ENCODE measurements at regions not wholly inside any gene's neighbourhood (a gene's known extent, or its start where the extent isn't known, plus 50 kb on each side); places are given as distances from the start of the nearest gene placed in this dataset.

GRCh38 chr2:2614452-2614851 lies 283.4 kb upstream of the MYT1L start:
- no peak for DNase-seq

GRCh38 chr2:2613279-2614199 lies 282.5 kb upstream of the MYT1L start:
- peak; percentile 90 for DNase-seq

GRCh38 chr2:2610751-2611150 lies 279.7 kb upstream of the MYT1L start:
- DNase-seq = no peak

- DNase-seq = no peak
Measured at GRCh38 chr2:2600366-2600765, 269.3 kb upstream of the MYT1L start.

GRCh38 chr2:2599441-2599840 lies 268.4 kb upstream of the MYT1L start:
- DNase-seq = no peak

GRCh38 chr2:2597712-2598111 lies 266.6 kb upstream of the MYT1L start:
- no peak for DNase-seq

- DNase-seq = no peak
Measured at GRCh38 chr2:2591542-2591940, 260.5 kb upstream of the MYT1L start.

GRCh38 chr2:2590841-2591541 lies 259.9 kb upstream of the MYT1L start:
- no peak for DNase-seq

- no peak for DNase-seq
Measured at GRCh38 chr2:2590141-2590540, 259.1 kb upstream of the MYT1L start.

- DNase-seq = no peak
Measured at GRCh38 chr2:2588777-2589176, 257.7 kb upstream of the MYT1L start.

GRCh38 chr2:2587354-2587753 lies 256.3 kb upstream of the MYT1L start:
- no peak for DNase-seq

GRCh38 chr2:2586931-2587330 lies 255.9 kb upstream of the MYT1L start:
- DNase-seq = peak; percentile 15

GRCh38 chr2:2586068-2586776 lies 255.1 kb upstream of the MYT1L start:
- peak; percentile 21 for DNase-seq

- peak; percentile 17 for DNase-seq
Measured at GRCh38 chr2:2582998-2583545, 252.0 kb upstream of the MYT1L start.

GRCh38 chr2:2581331-2582159 lies 250.5 kb upstream of the MYT1L start:
- peak; percentile 33 for DNase-seq

- peak; percentile 11 for DNase-seq
Measured at GRCh38 chr2:2580841-2581240, 249.8 kb upstream of the MYT1L start.

GRCh38 chr2:2580341-2580740 lies 249.3 kb upstream of the MYT1L start:
- peak; percentile 43 for DNase-seq

- no peak for DNase-seq
Measured at GRCh38 chr2:2579814-2580213, 248.7 kb upstream of the MYT1L start.

- no peak for DNase-seq
Measured at GRCh38 chr2:2577407-2577831, 246.3 kb upstream of the MYT1L start.

- DNase-seq = peak; percentile 15
Measured at GRCh38 chr2:2575870-2576386, 244.9 kb upstream of the MYT1L start.

- no peak for DNase-seq
Measured at GRCh38 chr2:2575181-2575577, 244.1 kb upstream of the MYT1L start.
